H9 (cell line): ENCODE measurements at regions not wholly inside any gene's neighbourhood (a gene's known extent, or its start where the extent isn't known, plus 50 kb on each side); places are given as distances from the start of the nearest gene placed in this dataset.

Experiments used
- DNase-seq: peaks from one replicate; pipeline ENCODE4 v3.0.0-alpha.2; 2017
- H2AFZ ChIP-seq: one replicate; pipeline ENCODE4 v1.6.1; 2013; ENCODE audit warnings: mild to moderate bottlenecking, low read length, control low read depth, moderate library complexity
- H2AK5ac ChIP-seq: 2 replicates; pipeline ENCODE4 v1.6.1; 2013; ENCODE audit warnings: low read length, control low read depth, mixed read lengths; ENCODE audit not compliant: insufficient read length
- H2BK120ac ChIP-seq: one replicate; pipeline ENCODE4 v1.6.1; 2013; ENCODE audit warnings: low read depth, mild to moderate bottlenecking, low read length, control low read depth, inconsistent platforms; ENCODE audit not compliant: poor library complexity, severe bottlenecking
- H2BK12ac ChIP-seq: 2 replicates; pipeline ENCODE4 v1.6.1; 2013; ENCODE audit warnings: low read length, control low read depth, mixed read lengths, low read depth; ENCODE audit not compliant: insufficient read length
- H2BK15ac ChIP-seq: 2 replicates; pipeline ENCODE4 v1.6.1; 2013; ENCODE audit warnings: low read depth, low read length, control low read depth
- H2BK20ac ChIP-seq: one replicate; pipeline ENCODE4 v1.6.1; 2013; ENCODE audit warnings: low read depth, mild to moderate bottlenecking, low read length, control low read depth, inconsistent platforms; ENCODE audit not compliant: poor library complexity, severe bottlenecking
- H2BK5ac ChIP-seq: 2 replicates; pipeline ENCODE4 v1.6.1; 2013; ENCODE audit warnings: low read length, control low read depth, mixed read lengths; ENCODE audit not compliant: insufficient read length
- H3K14ac ChIP-seq: 2 replicates; pipeline ENCODE4 v1.6.1; 2013; ENCODE audit warnings: low read length, control low read depth; ENCODE audit not compliant: insufficient read depth
- H3K18ac ChIP-seq: 2 replicates; pipeline ENCODE4 v1.6.1; 2013; ENCODE audit warnings: low read depth, mild to moderate bottlenecking, mixed read lengths, low read length, control low read depth; ENCODE audit not compliant: insufficient read length
- H3K23ac ChIP-seq: 2 replicates; pipeline ENCODE4 v1.6.1; 2013; ENCODE audit warnings: low read length, control low read depth, mixed read lengths, low read depth; ENCODE audit not compliant: insufficient read length
- H3K23me2 ChIP-seq: 2 replicates; pipeline ENCODE4 v1.6.1; 2013; ENCODE audit warnings: low read depth, mild to moderate bottlenecking, mixed read lengths, low read length, control low read depth; ENCODE audit not compliant: insufficient read length, poor library complexity, severe bottlenecking
- H3K27ac ChIP-seq: 2 replicates; pipeline ENCODE4 v1.5.1; 2013; ENCODE audit warnings: low read length, control low read depth, mixed read lengths, low read depth; ENCODE audit not compliant: insufficient read length
- H3K27me3 ChIP-seq: 2 replicates; pipeline ENCODE4 v1.6.1; 2013; ENCODE audit warnings: low read length, control low read depth, inconsistent platforms; ENCODE audit not compliant: insufficient read depth
- H3K4ac ChIP-seq: 2 replicates; pipeline ENCODE4 v1.6.1; 2013; ENCODE audit warnings: low read depth, mild to moderate bottlenecking, control low read depth, inconsistent platforms, low read length, moderate library complexity
- H3K4me1 ChIP-seq: 2 replicates; pipeline ENCODE4 v1.6.1; 2013; ENCODE audit warnings: low read length, control low read depth, inconsistent platforms; ENCODE audit not compliant: insufficient read depth
- H3K4me2 ChIP-seq: 2 replicates; pipeline ENCODE4 v1.6.1; 2013; ENCODE audit warnings: low read length, control low read depth, mixed read lengths; ENCODE audit not compliant: insufficient read length, insufficient read depth
- H3K56ac ChIP-seq: 2 replicates; pipeline ENCODE4 v1.6.1; 2013; ENCODE audit warnings: low read depth, mild to moderate bottlenecking, mixed read lengths, low read length, control low read depth; ENCODE audit not compliant: insufficient read length
- H3K79me1 ChIP-seq: 2 replicates; pipeline ENCODE4 v1.6.1; 2013; ENCODE audit warnings: low read depth, mild to moderate bottlenecking, moderate library complexity, low read length, control low read depth, inconsistent platforms; ENCODE audit not compliant: insufficient read depth, poor library complexity, severe bottlenecking
- H3K79me2 ChIP-seq: 2 replicates; pipeline ENCODE4 v1.6.1; 2013; ENCODE audit warnings: low read length, control low read depth, inconsistent platforms; ENCODE audit not compliant: insufficient read depth
- H3K9ac ChIP-seq: 2 replicates; pipeline ENCODE4 v1.6.1; 2013; ENCODE audit warnings: low read length, control low read depth, mixed read lengths; ENCODE audit not compliant: insufficient read length; ENCODE audit errors: extremely low read depth
- H3K9me3 ChIP-seq: one replicate; pipeline ENCODE4 v1.6.1; 2013; ENCODE audit warnings: low read depth, low read length, inconsistent platforms; ENCODE audit not compliant: control insufficient read depth
- H3T11ph ChIP-seq: one replicate; pipeline ENCODE4 v1.6.1; 2013; ENCODE audit warnings: mild to moderate bottlenecking, low read length, control low read depth, inconsistent platforms
- H4K20me1 ChIP-seq: one replicate; pipeline ENCODE4 v1.6.1; 2013; ENCODE audit not compliant: control insufficient read depth, insufficient read length, insufficient read depth
- H4K5ac ChIP-seq: 2 replicates; pipeline ENCODE4 v1.6.1; 2013; ENCODE audit warnings: low read depth, mild to moderate bottlenecking, mixed read lengths, low read length, control low read depth; ENCODE audit not compliant: insufficient read length
- H4K8ac ChIP-seq: replicated peaks from 2 replicates; pipeline ENCODE4 v1.6.1; 2013; ENCODE audit warnings: low read length, control low read depth, mixed read lengths, low read depth; ENCODE audit not compliant: insufficient read length
- H4K91ac ChIP-seq: 2 replicates; pipeline ENCODE4 v1.6.1; 2013; ENCODE audit warnings: low read depth, mild to moderate bottlenecking, moderate library complexity, mixed read lengths, low read length, control low read depth; ENCODE audit not compliant: insufficient read length
- H3K27ac Mint-ChIP-seq, 3 experiments: 2 replicates in 2 of 3; 3 replicates in 1 of 3; pipeline ENCODE4 v1.8.0; 2020 to 2021; ENCODE audit warnings: mixed read lengths in 3 of 3, mild to moderate bottlenecking in 1 of 3, moderate library complexity in 1 of 3
- H3K27me3 Mint-ChIP-seq: 2 replicates; pipeline ENCODE4 v1.8.0; 2021; ENCODE audit warnings: low read depth, mild to moderate bottlenecking, moderate library complexity, mixed read lengths
- H3K36me3 Mint-ChIP-seq, 3 experiments: 2 replicates in 2 of 3; 3 replicates in 1 of 3; pipeline ENCODE4 v1.8.0; 2020 to 2021; ENCODE audit warnings: low read depth in 3 of 3, mixed read lengths in 3 of 3; ENCODE audit not compliant: insufficient read depth in 1 of 3
- H3K4me1 Mint-ChIP-seq, 2 experiments: 2 replicates each; pipeline ENCODE4 v1.8.0; 2020; ENCODE audit warnings: mixed read lengths in 2 of 2
- H3K4me3 Mint-ChIP-seq, 2 experiments: 2 replicates in 1 of 2; 3 replicates in 1 of 2; pipeline ENCODE4 v1.8.0; 2020 to 2021; ENCODE audit warnings: mild to moderate bottlenecking in 2 of 2, mixed read lengths in 2 of 2, moderate library complexity in 1 of 2
- H3K9me3 Mint-ChIP-seq, 2 experiments: 2 replicates in 1 of 2; 3 replicates in 1 of 2; pipeline ENCODE4 v1.8.0; 2020; ENCODE audit warnings: mild to moderate bottlenecking in 2 of 2, mixed read lengths in 2 of 2, moderate library complexity in 1 of 2
- WGBS: extraction: QIAGEN DNeasy Blood & Tissue Kit; methylation state at CpG from one replicate; pipeline ENCODE4 v1.1.7; 2013; ENCODE audit warnings: missing lambda C conversion rate, low lambda C conversion rate, mixed read lengths; ENCODE audit not compliant: insufficient read length; ENCODE audit errors: extremely low coverage; 5-methylcytosine and 5-hydroxymethylcytosine counted together
- TF ChIP-seq, protein P1 (sequence below): fragments of 200-600 bp; sonication (generic); conservative IDR thresholded peaks from 3 replicates; pipeline ENCODE4 v1.8.0; 2021; ENCODE audit warnings: antibody characterized with exemption, mild to moderate bottlenecking

DNA sequence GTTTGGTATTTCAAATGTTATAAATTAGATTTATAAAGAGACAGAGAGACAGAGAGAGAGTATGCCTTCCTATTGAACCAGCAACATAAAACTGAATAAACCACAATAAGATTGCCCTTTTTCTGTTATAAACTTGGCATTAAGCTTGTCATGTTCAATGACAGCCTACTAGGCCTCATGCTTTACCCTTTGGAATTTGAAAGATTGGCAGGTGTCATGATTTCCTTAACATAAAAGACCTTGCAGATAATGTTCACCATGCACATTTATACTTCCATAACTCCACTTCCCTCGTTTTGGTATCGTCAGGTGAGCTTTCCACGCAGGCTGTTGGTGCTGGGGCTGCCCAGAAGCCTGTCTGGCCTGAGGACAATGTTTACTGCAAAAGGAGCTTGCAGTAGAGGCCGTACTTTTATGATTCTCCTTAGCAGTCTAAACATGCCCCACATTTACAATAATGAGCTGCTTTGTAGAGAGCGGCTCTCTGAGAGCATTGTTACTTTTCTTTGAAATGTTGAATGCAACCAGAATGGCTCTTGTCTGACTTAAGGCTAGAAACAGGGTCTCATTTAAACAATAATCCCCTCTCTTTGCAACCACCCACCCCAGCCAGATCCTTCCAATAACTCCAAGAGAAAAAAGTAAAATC, 379.1 kb upstream of the ATP5MC3 start:
- Histone ChIP-seq H2BK120ac (no peak overlapping the region), H3K27ac (no peak overlapping the region), H2AK5ac (no peak overlapping the region), H2BK5ac (no peak overlapping the region), H3K9me3 (no peaks in the 10 kb centered on the region), H4K8ac (no peak overlapping the region), H3K9ac (no peak overlapping the region), H3K79me2 (no peaks in the 10 kb centered on the region), H3K56ac (no peak overlapping the region), H3K27me3 (no peaks in the 10 kb centered on the region), H2BK20ac (no peak overlapping the region), H3K23ac (no peak overlapping the region), H2BK15ac (no peak overlapping the region), H3K4ac (no peak overlapping the region), H4K20me1 (no peaks in the 10 kb centered on the region), H3K79me1 (no peaks in the 10 kb centered on the region), H3K23me2 (no peaks in the 10 kb centered on the region), H3K14ac (no peak overlapping the region; the same call in 1 of the 2 replicates), H3K4me2 (no peak overlapping the region), H3K18ac (no peak overlapping the region), H4K5ac (no peak overlapping the region), H4K91ac (no peak overlapping the region), H2BK12ac (no peak overlapping the region), H3T11ph (no peak overlapping the region), H2AFZ (no peak overlapping the region), H3K4me1 (no peaks in the 10 kb centered on the region)
- peak overlapping the region in 1 of 3 experiments; percentile 28; a peak in 3 of 7 replicates for H3K27ac Mint-ChIP-seq
- DNase-seq, result no peak
- WGBS, result no CpG with 5 or more reads among the region's 5 CpGs
- no peaks in the 10 kb centered on the region; a peak in 1 of 7 replicates for H3K36me3 Mint-ChIP-seq
- H3K27me3 Mint-ChIP-seq, result no peaks in the 10 kb centered on the region; the same call in 1 of the 2 replicates
- H3K4me1 Mint-ChIP-seq, result peaks cover 20 to 25% of the 10 kb centered on the region in 2 experiments
- H3K9me3 Mint-ChIP-seq, result no peaks in the 10 kb centered on the region
- H3K4me3 Mint-ChIP-seq, result no peak overlapping the region
- TF ChIP-seq, protein P1, sequence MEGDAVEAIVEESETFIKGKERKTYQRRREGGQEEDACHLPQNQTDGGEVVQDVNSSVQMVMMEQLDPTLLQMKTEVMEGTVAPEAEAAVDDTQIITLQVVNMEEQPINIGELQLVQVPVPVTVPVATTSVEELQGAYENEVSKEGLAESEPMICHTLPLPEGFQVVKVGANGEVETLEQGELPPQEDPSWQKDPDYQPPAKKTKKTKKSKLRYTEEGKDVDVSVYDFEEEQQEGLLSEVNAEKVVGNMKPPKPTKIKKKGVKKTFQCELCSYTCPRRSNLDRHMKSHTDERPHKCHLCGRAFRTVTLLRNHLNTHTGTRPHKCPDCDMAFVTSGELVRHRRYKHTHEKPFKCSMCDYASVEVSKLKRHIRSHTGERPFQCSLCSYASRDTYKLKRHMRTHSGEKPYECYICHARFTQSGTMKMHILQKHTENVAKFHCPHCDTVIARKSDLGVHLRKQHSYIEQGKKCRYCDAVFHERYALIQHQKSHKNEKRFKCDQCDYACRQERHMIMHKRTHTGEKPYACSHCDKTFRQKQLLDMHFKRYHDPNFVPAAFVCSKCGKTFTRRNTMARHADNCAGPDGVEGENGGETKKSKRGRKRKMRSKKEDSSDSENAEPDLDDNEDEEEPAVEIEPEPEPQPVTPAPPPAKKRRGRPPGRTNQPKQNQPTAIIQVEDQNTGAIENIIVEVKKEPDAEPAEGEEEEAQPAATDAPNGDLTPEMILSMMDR, result no peak
